ENCODE measurements at regions not wholly inside any gene's neighbourhood (a gene's known extent, or its start where the extent isn't known, plus 50 kb on each side); places are given as distances from the start of the nearest gene placed in this dataset.

GRCh38 chr21:27740084-27740483 lies 773.2 kb upstream of the ADAMTS5 start:
- no peaks in the 10 kb centered on the region for H3K4me1 ChIP-seq (replicated peaks in 1 of 2)
- in situ Hi-C loops (cut with MboI; ENCODE audit: low pct_unique_long_range_greater_than_20kb in 2 of 9, low sequenced_read_pairs in 9 of 9, unreplicated experiment in 9 of 9) = no loop called here
- no peak overlapping the region for H3K4me3 ChIP-seq
- H3K27ac ChIP-seq = no peak overlapping the region
- ATAC-seq (replicated peaks in 6 of 8) = no peak
- WGBS, 10 experiments = 47 to 94% (median 75%) methylated on average over 1 to 5 of the region's 5 CpGs; no CpG with 5 or more reads in 1 of the 10 experiments

DNA sequence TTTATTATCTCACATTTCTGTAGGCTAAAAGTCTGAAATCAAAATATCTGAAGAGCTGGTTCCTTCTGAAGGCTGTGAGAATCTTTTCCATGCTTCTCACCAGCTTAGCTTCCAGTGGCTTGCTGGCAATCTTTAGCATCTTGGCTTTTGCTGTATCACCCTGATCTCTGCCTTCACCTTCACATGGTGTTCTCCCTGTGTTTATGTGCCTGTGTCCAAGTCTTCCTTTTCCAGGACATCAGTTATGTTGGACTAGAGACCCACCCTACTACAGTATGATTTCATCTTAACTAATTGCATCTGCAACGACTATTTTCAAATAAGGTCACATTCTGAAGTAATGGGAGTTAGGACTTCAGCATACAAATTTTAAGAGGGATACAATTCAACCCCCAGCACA lies 772.3 kb upstream of the ADAMTS5 start:
- ATAC-seq (replicated peaks in 6 of 8) = no peak
- Histone ChIP-seq H3K4me1 (replicated peaks in 1 of 2) (no peaks in the 10 kb centered on the region), H3K4me3 (no peak overlapping the region), H3K27ac (no peak overlapping the region)
- 0 to 90% (median 35%) methylated on average over 1 of the region's 1 CpG; no CpG with 5 or more reads in 2 of the 10 experiments for WGBS, 10 experiments
- in situ Hi-C loops (cut with MboI; ENCODE audit: low pct_unique_long_range_greater_than_20kb in 2 of 9, low sequenced_read_pairs in 9 of 9, unreplicated experiment in 9 of 9) = no loop called here

- H3K27ac ChIP-seq = no peak overlapping the region
- in situ Hi-C loops (cut with MboI; ENCODE audit: low pct_unique_long_range_greater_than_20kb in 2 of 9, low sequenced_read_pairs in 9 of 9, unreplicated experiment in 9 of 9) = no loop called here
- H3K4me3 ChIP-seq = no peak overlapping the region
- H3K4me1 ChIP-seq (replicated peaks in 1 of 2) = no peaks in the 10 kb centered on the region
- WGBS, 10 experiments = 60 to 100% (median 94%) methylated on average over 1 to 3 of the region's 3 CpGs
- no peak for ATAC-seq (replicated peaks in 6 of 8)
Observed at GRCh38 chr21:27735699-27736098, 768.8 kb upstream of the ADAMTS5 start.

DNA sequence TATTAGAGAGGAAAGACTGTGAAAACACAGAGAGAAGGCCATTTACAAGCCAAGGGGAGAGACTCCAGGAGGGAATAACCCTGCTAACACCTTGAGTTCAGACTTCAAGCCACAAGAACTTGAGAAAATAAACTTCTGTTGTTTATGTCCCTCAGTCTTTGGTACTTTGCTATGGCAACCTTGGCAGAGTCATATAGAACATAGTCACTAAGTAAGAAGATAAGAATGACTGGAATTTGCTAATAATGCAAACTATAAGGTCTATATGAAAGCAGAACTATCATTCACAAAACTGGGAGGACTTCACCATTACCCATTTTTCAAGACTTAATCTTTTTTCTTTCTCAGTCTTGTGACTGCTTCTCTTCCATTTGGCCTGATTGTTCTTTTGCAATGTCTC lies 767.3 kb upstream of the ADAMTS5 start:
- ATAC-seq (replicated peaks in 6 of 8) = peak in 2 of 8 experiments; percentile 8 to 29
- Histone ChIP-seq H3K4me1 (replicated peaks in 1 of 2) (no peaks in the 10 kb centered on the region), H3K4me3 (no peak overlapping the region), H3K27ac (no peak overlapping the region)
- in situ Hi-C loops (cut with MboI; ENCODE audit: low pct_unique_long_range_greater_than_20kb in 2 of 9, low sequenced_read_pairs in 9 of 9, unreplicated experiment in 9 of 9) = no loop called here

- WGBS, 10 experiments = 17 to 86% (median 40%) methylated on average over 1 of the region's 1 CpG; no CpG with 5 or more reads in 1 of the 10 experiments
- H3K4me1 ChIP-seq (replicated peaks in 1 of 2) = no peaks in the 10 kb centered on the region
Observed at GRCh38 chr21:27725916-27726315, 759.0 kb upstream of the ADAMTS5 start.

GRCh38 chr21:27722095-27722494 lies 755.2 kb upstream of the ADAMTS5 start:
- in situ Hi-C loops (cut with MboI; ENCODE audit: low pct_unique_long_range_greater_than_20kb in 2 of 9, low sequenced_read_pairs in 9 of 9, unreplicated experiment in 9 of 9) = loop anchor here in 6 of 9 experiments (25.0 kb wide), 4 partner anchors 340 to 1015 kb away; no protein-coding TSS in a partner anchor
- no peaks in the 10 kb centered on the region for H3K4me1 ChIP-seq (replicated peaks in 1 of 2)
- ATAC-seq (replicated peaks in 6 of 8) = no peak

More at GRCh38 chr21:27725916-27726315, 759.0 kb upstream of the ADAMTS5 start:
- peak in 1 of 8 experiments; percentile 23 for ATAC-seq (replicated peaks in 6 of 8)
- H3K27ac ChIP-seq = no peak overlapping the region
- in situ Hi-C loops (cut with MboI; ENCODE audit: low pct_unique_long_range_greater_than_20kb in 2 of 9, low sequenced_read_pairs in 9 of 9, unreplicated experiment in 9 of 9) = no loop called here
- no peak overlapping the region for H3K4me3 ChIP-seq

GRCh38 chr21:27721675-27722074 lies 754.8 kb upstream of the ADAMTS5 start:
- ATAC-seq (replicated peaks in 6 of 8) = no peak
- in situ Hi-C loops (cut with MboI; ENCODE audit: low pct_unique_long_range_greater_than_20kb in 2 of 9, low sequenced_read_pairs in 9 of 9, unreplicated experiment in 9 of 9) = loop anchor here in 6 of 9 experiments (25.0 kb wide), 4 partner anchors 341 to 1016 kb away; no protein-coding TSS in a partner anchor
- H3K4me3 ChIP-seq = no peak overlapping the region
- no peak overlapping the region for H3K27ac ChIP-seq
- WGBS, 10 experiments = 46 to 100% (median 80%) methylated on average over 1 to 2 of the region's 2 CpGs; no CpG with 5 or more reads in 4 of the 10 experiments
- no peaks in the 10 kb centered on the region for H3K4me1 ChIP-seq (replicated peaks in 1 of 2)

More at GRCh38 chr21:27722095-27722494, 755.2 kb upstream of the ADAMTS5 start:
- no peak overlapping the region for H3K4me3 ChIP-seq
- no peak overlapping the region for H3K27ac ChIP-seq

DNA sequence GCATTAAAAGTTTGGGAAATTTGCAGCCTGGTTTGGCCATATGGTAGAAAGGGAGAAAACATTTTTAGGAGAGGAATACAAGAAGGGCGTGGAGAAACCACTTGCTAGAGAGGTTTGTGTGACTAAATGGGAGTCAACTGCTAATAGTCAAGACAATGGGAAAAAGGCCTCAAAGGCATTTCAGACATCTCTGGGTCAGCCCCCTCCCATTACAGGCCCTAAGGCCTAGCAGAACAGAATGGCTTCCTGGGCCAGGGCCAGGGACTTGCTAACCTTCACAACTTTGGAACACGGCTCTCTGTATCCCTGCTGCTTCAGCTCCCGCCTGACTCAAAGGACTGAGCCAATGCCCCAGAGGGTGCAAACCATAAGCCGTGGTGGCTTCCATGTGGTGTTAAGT lies 752.3 kb upstream of the ADAMTS5 start:
- 17 to 100% (median 85%) methylated on average over 1 to 4 of the region's 4 CpGs; no CpG with 5 or more reads in 3 of the 10 experiments for WGBS, 10 experiments
- Histone ChIP-seq H3K4me1 (replicated peaks in 1 of 2) (no peaks in the 10 kb centered on the region), H3K4me3 (no peak overlapping the region), H3K27ac (no peak overlapping the region)
- ATAC-seq (replicated peaks in 6 of 8) = no peak
- in situ Hi-C loops (cut with MboI; ENCODE audit: low pct_unique_long_range_greater_than_20kb in 2 of 9, low sequenced_read_pairs in 9 of 9, unreplicated experiment in 9 of 9) = loop anchor here in 6 of 9 experiments (25.0 kb wide), 4 partner anchors 343 to 1018 kb away; no protein-coding TSS in a partner anchor

GRCh38 chr21:27715131-27715530 lies 748.2 kb upstream of the ADAMTS5 start:
- no peak for ATAC-seq (replicated peaks in 6 of 8)
- WGBS, 10 experiments = 57 to 100% (median 80%) methylated on average over 1 of the region's 1 CpG; no CpG with 5 or more reads in 5 of the 10 experiments
- Histone ChIP-seq H3K27ac (no peak overlapping the region), H3K4me1 (replicated peaks in 1 of 2) (no peaks in the 10 kb centered on the region), H3K4me3 (no peak overlapping the region)
- in situ Hi-C loops (cut with MboI; ENCODE audit: low pct_unique_long_range_greater_than_20kb in 2 of 9, low sequenced_read_pairs in 9 of 9, unreplicated experiment in 9 of 9) = loop anchor here in 6 of 9 experiments (25.0 kb wide), 4 partner anchors 347 to 1022 kb away; no protein-coding TSS in a partner anchor

GRCh38 chr21:27713154-27714109 lies 746.5 kb upstream of the ADAMTS5 start:
- Histone ChIP-seq H3K27ac (no peak overlapping the region), H3K4me1 (replicated peaks in 1 of 2) (no peaks in the 10 kb centered on the region), H3K4me3 (no peak overlapping the region)
- in situ Hi-C loops (cut with MboI; ENCODE audit: low pct_unique_long_range_greater_than_20kb in 2 of 9, low sequenced_read_pairs in 9 of 9, unreplicated experiment in 9 of 9) = loop anchor here in 6 of 9 experiments (25.0 kb wide), 4 partner anchors 349 to 1024 kb away; no protein-coding TSS in a partner anchor
- peak in 3 of 8 experiments; percentile 80 to 91 (median 85) for ATAC-seq (replicated peaks in 6 of 8)
- 15 to 85% (median 72%) methylated on average over 1 to 6 of the region's 7 CpGs for WGBS, 10 experiments

DNA sequence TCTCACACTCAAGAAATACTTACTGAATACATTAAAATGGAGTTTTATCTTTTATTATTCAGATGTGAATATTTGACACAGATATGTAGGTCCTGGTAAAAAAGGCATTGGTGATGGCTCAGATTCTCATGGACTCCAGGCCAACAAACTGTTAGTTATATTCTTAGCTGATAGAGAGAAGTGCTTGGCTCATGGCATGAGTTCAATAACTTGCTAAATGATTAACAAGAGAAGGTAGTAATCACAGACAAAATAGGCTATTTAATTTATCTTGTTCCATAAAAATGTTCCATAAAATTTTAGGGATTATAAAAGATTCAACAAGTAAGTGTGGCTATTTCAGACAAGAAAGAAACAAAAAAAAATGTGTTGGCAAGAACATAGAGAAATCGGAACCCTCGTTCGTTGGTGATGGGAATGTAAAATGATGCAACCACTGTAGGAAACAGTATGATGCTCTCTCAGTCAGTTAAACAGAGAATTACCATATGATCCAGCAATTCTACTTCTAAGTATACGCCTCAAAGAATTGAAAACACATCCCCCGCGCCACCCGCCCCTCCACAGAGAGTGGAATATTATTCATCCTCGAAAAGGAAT lies 737.8 kb upstream of the ADAMTS5 start:
- Histone ChIP-seq H3K27ac (no peak overlapping the region), H3K4me3 (no peak overlapping the region), H3K4me1 (replicated peaks in 1 of 2) (peaks cover 0 to 2% of the 10 kb centered on the region in 2 donors)
- in situ Hi-C loops (cut with MboI; ENCODE audit: low pct_unique_long_range_greater_than_20kb in 2 of 9, low sequenced_read_pairs in 9 of 9, unreplicated experiment in 9 of 9) = loop anchor here (5.0 to 25.0 kb wide), 9 partner anchors 358 to 1040 kb away; partner anchors contain the start of gene ADAMTS1 (in 1 of the 9)
- 75 to 100% (median 92%) methylated on average over 1 to 8 of the region's 8 CpGs for WGBS, 10 experiments
- ATAC-seq (replicated peaks in 6 of 8) = no peak

DNA sequence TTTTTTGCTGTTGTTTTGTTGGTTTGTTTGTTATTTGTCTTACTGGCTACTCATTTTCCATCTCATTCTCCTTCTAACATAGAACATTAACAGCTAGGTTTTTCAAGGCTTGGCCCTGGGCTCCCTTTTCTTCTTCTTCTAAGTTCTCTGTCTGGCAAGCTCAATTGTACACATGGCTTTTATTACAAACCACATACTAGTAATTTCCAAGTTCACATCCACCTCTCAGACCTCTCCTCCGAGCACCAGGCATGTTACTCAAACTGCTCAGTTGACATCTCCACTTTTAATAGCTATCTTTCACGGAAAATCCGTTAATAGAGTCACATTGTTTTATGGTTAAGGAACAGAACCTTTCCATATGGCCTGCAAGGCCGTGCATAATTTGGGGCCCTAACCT lies 736.9 kb upstream of the ADAMTS5 start:
- ATAC-seq (replicated peaks in 6 of 8) = no peak
- Histone ChIP-seq H3K4me3 (no peak overlapping the region), H3K4me1 (replicated peaks in 1 of 2) (peaks cover 0 to 2% of the 10 kb centered on the region in 2 donors), H3K27ac (no peak overlapping the region)
- in situ Hi-C loops (cut with MboI; ENCODE audit: low pct_unique_long_range_greater_than_20kb in 2 of 9, low sequenced_read_pairs in 9 of 9, unreplicated experiment in 9 of 9) = loop anchor here (5.0 to 25.0 kb wide), 9 partner anchors 359 to 1041 kb away; partner anchors contain the start of gene ADAMTS1 (in 1 of the 9)
- WGBS, 10 experiments = 11 to 100% (median 86%) methylated on average over 2 to 4 of the region's 4 CpGs

All from motor neuron (in vitro differentiated cells).